Cardiac muscle cell (in vitro differentiated cells and primary cell): ENCODE measurements at regions not wholly inside any gene's neighbourhood (a gene's known extent, or its start where the extent isn't known, plus 50 kb on each side); places are given as distances from the start of the nearest gene placed in this dataset.
A peak's percentile ranks its signal among the peaks of the same experiment; 100 is the strongest.

Source experiments
- DNase-seq, 2 donors: peaks; one replicate each; pipeline versions ENCODE4 v3.0.0 to v3.0.0-alpha.2; 2010 to 2017; ENCODE audit warnings: low read depth in 1 of 2, low spot score in 1 of 2
- H3K27ac ChIP-seq: fragments of 200-600 bp; sonication (generic); 2 replicates; pipeline ENCODE4 v1.5.1; 2016
- H3K27me3 ChIP-seq: fragments of 200-600 bp; sonication (generic); 2 replicates; pipeline ENCODE4 v1.6.0; 2016; ENCODE audit warnings: control low read depth
- H3K36me3 ChIP-seq: fragments of 200-600 bp; sonication (generic); 2 replicates; pipeline ENCODE4 v1.5.1; 2016; ENCODE audit warnings: control low read depth
- H3K4me1 ChIP-seq: fragments of 200-600 bp; sonication (generic); 2 replicates; pipeline ENCODE4 v1.8.1; 2017; ENCODE audit warnings: low read depth, mild to moderate bottlenecking, mixed run types
- H3K4me3 ChIP-seq: fragments of 200-600 bp; sonication (generic); 2 replicates; pipeline ENCODE4 v1.5.1; 2016; ENCODE audit warnings: mild to moderate bottlenecking
- H3K9me3 ChIP-seq: fragments of 200-600 bp; sonication (generic); 2 replicates; pipeline ENCODE4 v1.5.1; 2017; ENCODE audit warnings: low read depth, mild to moderate bottlenecking, control low read depth
- CTCF ChIP-seq: IDR thresholded peaks from 2 replicates; pipeline ENCODE4 v1.5.1; 2012; ENCODE audit warnings: low read depth, mild to moderate bottlenecking, low read length

GRCh38 chr2:189281201-189281600, 101.6 kb upstream of the COL5A2 start:
- no peaks in the 10 kb centered on the region for H3K27me3 ChIP-seq
- H3K27ac ChIP-seq, result no peak overlapping the region
- no peak for DNase-seq
- TF ChIP-seq CTCF, result no peak
- no peak overlapping the region for H3K4me3 ChIP-seq
- H3K9me3 ChIP-seq, result no peaks in the 10 kb centered on the region
- H3K36me3 ChIP-seq, result no peaks in the 10 kb centered on the region
- H3K4me1 ChIP-seq, result peaks cover 9% of the 10 kb centered on the region

GRCh38 chr2:189285349-189285748, 105.8 kb upstream of the COL5A2 start:
- Histone ChIP-seq H3K4me1 (peaks cover 25% of the 10 kb centered on the region), H3K27ac (no peak overlapping the region), H3K27me3 (no peaks in the 10 kb centered on the region), H3K4me3 (no peak overlapping the region), H3K36me3 (no peaks in the 10 kb centered on the region), H3K9me3 (no peaks in the 10 kb centered on the region)
- TF ChIP-seq CTCF, result no peak
- DNase-seq, result no peak

GRCh38 chr2:189285962-189286645, 106.5 kb upstream of the COL5A2 start:
- peaks cover 25% of the 10 kb centered on the region for H3K4me1 ChIP-seq
- no peak overlapping the region for H3K4me3 ChIP-seq
- no peak overlapping the region for H3K27ac ChIP-seq
- H3K27me3 ChIP-seq, result no peaks in the 10 kb centered on the region
- H3K36me3 ChIP-seq, result no peaks in the 10 kb centered on the region
- peak; percentile 61 to 96 for DNase-seq
- no peak for TF ChIP-seq CTCF
- no peaks in the 10 kb centered on the region for H3K9me3 ChIP-seq

GRCh38 chr2:189287363-189287762, 107.8 kb upstream of the COL5A2 start:
- Histone ChIP-seq H3K9me3 (no peaks in the 10 kb centered on the region), H3K4me1 (peaks cover 25% of the 10 kb centered on the region), H3K27me3 (no peaks in the 10 kb centered on the region), H3K4me3 (no peak overlapping the region), H3K27ac (no peak overlapping the region), H3K36me3 (no peaks in the 10 kb centered on the region)
- no peak for TF ChIP-seq CTCF
- no peak for DNase-seq

- H3K9me3 ChIP-seq, result no peaks in the 10 kb centered on the region
- no peak overlapping the region for H3K27ac ChIP-seq
- peak; percentile 69 to 89 for DNase-seq
Observed at GRCh38 chr2:189287982-189288521, 108.5 kb upstream of the COL5A2 start.

More at GRCh38 chr2:189287982-189288521, 108.5 kb upstream of the COL5A2 start:
- no peak overlapping the region for H3K4me3 ChIP-seq
- peak; percentile 56 for TF ChIP-seq CTCF
- H3K27me3 ChIP-seq, result no peaks in the 10 kb centered on the region
- H3K4me1 ChIP-seq, result peaks cover 25% of the 10 kb centered on the region
- H3K36me3 ChIP-seq, result no peaks in the 10 kb centered on the region
